Neural cell (in vitro differentiated cells): ENCODE measurements at regions not wholly inside any gene's neighbourhood (a gene's known extent, or its start where the extent isn't known, plus 50 kb on each side); places are given as distances from the start of the nearest gene placed in this dataset.

Experiments
- H2AFZ ChIP-seq: fragments of 200-600, 300-800 bp; sonication (generic), shearing (Covaris generic); 2 replicates; pipeline ENCODE4 v1.6.0; 2014; ENCODE audit warnings: low read depth, mild to moderate bottlenecking, antibody characterized with exemption, low read length, moderate library complexity
- H3F3A ChIP-seq: fragments of 200-600 bp; shearing (Covaris generic); 2 replicates; pipeline ENCODE4 v1.6.1; 2016; ENCODE audit warnings: mild to moderate bottlenecking, moderate library complexity, mixed read lengths, antibody characterized with exemption, low read length; ENCODE audit not compliant: insufficient read depth, poor library complexity, severe bottlenecking
- H3K27ac ChIP-seq: fragments of 200-600, 300-800 bp; sonication (generic), shearing (Covaris generic); 2 replicates; pipeline ENCODE4 v1.5.1; 2014; ENCODE audit warnings: mild to moderate bottlenecking, low read length, moderate library complexity
- H3K27me3 ChIP-seq: fragments of 300-800, 200-600 bp; sonication (generic), shearing (Covaris generic); 2 replicates; pipeline ENCODE4 v1.6.0; 2014; ENCODE audit warnings: mild to moderate bottlenecking, low read depth, low read length, moderate library complexity; ENCODE audit not compliant: insufficient read depth
- H3K36me3 ChIP-seq: fragments of 300-800, 200-600 bp; sonication (generic), shearing (Covaris generic); 2 replicates; pipeline ENCODE4 v1.5.1; 2014; ENCODE audit warnings: mild to moderate bottlenecking, antibody characterized with exemption, low read length, moderate library complexity; ENCODE audit not compliant: insufficient read depth
- H3K4me2 ChIP-seq: fragments of 300-800, 200-600 bp; sonication (generic), shearing (Covaris generic); 2 replicates; pipeline ENCODE4 v1.6.0; 2014; ENCODE audit warnings: mild to moderate bottlenecking, low read length
- H3K4me3 ChIP-seq: fragments of 300-800, 200-600 bp; sonication (generic), shearing (Covaris generic); 2 replicates; pipeline ENCODE4 v1.5.1; 2014; ENCODE audit warnings: mild to moderate bottlenecking, low read length, moderate library complexity
- H3K79me2 ChIP-seq: fragments of 200-600 bp; shearing (Covaris generic); replicated peaks from 2 replicates; pipeline ENCODE4 v1.6.0; 2014; ENCODE audit warnings: mild to moderate bottlenecking, low read length, moderate library complexity; ENCODE audit not compliant: insufficient read depth
- H3K9ac ChIP-seq: fragments of 300-800, 200-600 bp; sonication (generic), shearing (Covaris generic); 2 replicates; pipeline ENCODE4 v1.6.1; 2016; ENCODE audit warnings: mild to moderate bottlenecking, low read length, mixed read lengths
- H3K9me2 ChIP-seq: fragments of 200-600 bp; shearing (Covaris generic); 2 replicates; pipeline ENCODE4 v1.6.1; 2016; ENCODE audit warnings: mild to moderate bottlenecking, low read length, mixed read lengths; ENCODE audit not compliant: insufficient read depth
- H3K9me3 ChIP-seq: fragments of 200-600, 300-800 bp; sonication (generic), shearing (Covaris generic); 2 replicates; pipeline ENCODE4 v1.6.1; 2016; ENCODE audit warnings: mild to moderate bottlenecking, mixed run types, low read length, moderate library complexity, mixed read lengths
- H4K20me1 ChIP-seq: fragments of 200-600 bp; shearing (Covaris generic); 2 replicates; pipeline ENCODE4 v1.6.1; 2016; ENCODE audit warnings: mild to moderate bottlenecking, mixed run types; ENCODE audit not compliant: insufficient read depth
- CTCF ChIP-seq: fragments of 450-650 bp; IDR thresholded peaks from 2 replicates; pipeline ENCODE4 v1.5.1; 2014; ENCODE audit warnings: antibody characterized with exemption, mild to moderate bottlenecking, moderate library complexity; ENCODE audit not compliant: poor library complexity, severe bottlenecking
- EZH2 ChIP-seq: fragments of 200-600, 300-800 bp; shearing (Covaris generic), sonication (generic); IDR thresholded peaks from 2 replicates; pipeline ENCODE4 v1.6.1; 2014; ENCODE audit warnings: antibody characterized with exemption, low read length, borderline replicate concordance, mild to moderate bottlenecking; ENCODE audit not compliant: insufficient read depth, poor library complexity, severe bottlenecking
- POLR2AphosphoS5 ChIP-seq: IDR thresholded peaks from 2 replicates; pipeline ENCODE4 v1.6.1; 2012
- RAD21 ChIP-seq: fragments of 450-650 bp; conservative IDR thresholded peaks from 2 replicates; pipeline ENCODE4 v1.6.1; 2014; ENCODE audit warnings: antibody characterized with exemption, mild to moderate bottlenecking, moderate library complexity
- SMC3 ChIP-seq: fragments of 450-650 bp; conservative IDR thresholded peaks from 2 replicates; pipeline ENCODE4 v1.6.1; 2014; ENCODE audit warnings: antibody characterized with exemption, mild to moderate bottlenecking, moderate library complexity; ENCODE audit not compliant: poor library complexity
- TAF1 ChIP-seq: IDR thresholded peaks from 2 replicates; pipeline ENCODE4 v1.6.1; 2012; ENCODE audit warnings: low read depth
- TF ChIP-seq, protein P1 (sequence below): IDR thresholded peaks from 2 replicates; pipeline ENCODE4 v1.6.1; 2012; ENCODE audit warnings: borderline replicate concordance

- Histone ChIP-seq H3K9ac (no peak overlapping the region), H2AFZ (no peak overlapping the region)
Measured at GRCh38 chr11:15854245-15854644, 502.1 kb downstream of the SOX6 start.

GRCh38 chr11:15858881-15859280 lies 497.5 kb downstream of the SOX6 start:
- Histone ChIP-seq H3K27me3 (no peaks in the 10 kb centered on the region), H4K20me1 (no peaks in the 10 kb centered on the region), H3K79me2 (no peaks in the 10 kb centered on the region), H3K4me3 (no peak overlapping the region), H3K4me2 (no peak overlapping the region), H3K9me2 (no peaks in the 10 kb centered on the region), H3F3A (no peaks in the 10 kb centered on the region), H3K9me3 (no peaks in the 10 kb centered on the region), H3K27ac (no peak overlapping the region), H3K9ac (no peak overlapping the region), H3K36me3 (no peaks in the 10 kb centered on the region), H2AFZ (no peak overlapping the region)
- TF ChIP-seq TAF1 (no peak), SMC3 (no peak)
- TF ChIP-seq, protein P1, sequence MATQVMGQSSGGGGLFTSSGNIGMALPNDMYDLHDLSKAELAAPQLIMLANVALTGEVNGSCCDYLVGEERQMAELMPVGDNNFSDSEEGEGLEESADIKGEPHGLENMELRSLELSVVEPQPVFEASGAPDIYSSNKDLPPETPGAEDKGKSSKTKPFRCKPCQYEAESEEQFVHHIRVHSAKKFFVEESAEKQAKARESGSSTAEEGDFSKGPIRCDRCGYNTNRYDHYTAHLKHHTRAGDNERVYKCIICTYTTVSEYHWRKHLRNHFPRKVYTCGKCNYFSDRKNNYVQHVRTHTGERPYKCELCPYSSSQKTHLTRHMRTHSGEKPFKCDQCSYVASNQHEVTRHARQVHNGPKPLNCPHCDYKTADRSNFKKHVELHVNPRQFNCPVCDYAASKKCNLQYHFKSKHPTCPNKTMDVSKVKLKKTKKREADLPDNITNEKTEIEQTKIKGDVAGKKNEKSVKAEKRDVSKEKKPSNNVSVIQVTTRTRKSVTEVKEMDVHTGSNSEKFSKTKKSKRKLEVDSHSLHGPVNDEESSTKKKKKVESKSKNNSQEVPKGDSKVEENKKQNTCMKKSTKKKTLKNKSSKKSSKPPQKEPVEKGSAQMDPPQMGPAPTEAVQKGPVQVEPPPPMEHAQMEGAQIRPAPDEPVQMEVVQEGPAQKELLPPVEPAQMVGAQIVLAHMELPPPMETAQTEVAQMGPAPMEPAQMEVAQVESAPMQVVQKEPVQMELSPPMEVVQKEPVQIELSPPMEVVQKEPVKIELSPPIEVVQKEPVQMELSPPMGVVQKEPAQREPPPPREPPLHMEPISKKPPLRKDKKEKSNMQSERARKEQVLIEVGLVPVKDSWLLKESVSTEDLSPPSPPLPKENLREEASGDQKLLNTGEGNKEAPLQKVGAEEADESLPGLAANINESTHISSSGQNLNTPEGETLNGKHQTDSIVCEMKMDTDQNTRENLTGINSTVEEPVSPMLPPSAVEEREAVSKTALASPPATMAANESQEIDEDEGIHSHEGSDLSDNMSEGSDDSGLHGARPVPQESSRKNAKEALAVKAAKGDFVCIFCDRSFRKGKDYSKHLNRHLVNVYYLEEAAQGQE, result no peak

More at GRCh38 chr11:15854245-15854644, 502.1 kb downstream of the SOX6 start:
- Histone ChIP-seq H4K20me1 (no peaks in the 10 kb centered on the region), H3K4me3 (no peak overlapping the region), H3K79me2 (no peaks in the 10 kb centered on the region), H3F3A (no peaks in the 10 kb centered on the region), H3K9me3 (no peaks in the 10 kb centered on the region), H3K4me2 (no peak overlapping the region), H3K36me3 (no peaks in the 10 kb centered on the region), H3K27me3 (no peaks in the 10 kb centered on the region), H3K27ac (no peak overlapping the region), H3K9me2 (no peaks in the 10 kb centered on the region)
- TF ChIP-seq EZH2 (no peak), POLR2AphosphoS5 (no peak), CTCF (no peak), SMC3 (no peak), RAD21 (no peak)
- TF ChIP-seq, protein P1, result no peak
